IPS-18a (cell line): ENCODE measurements at regions not wholly inside any gene's neighbourhood (a gene's known extent, or its start where the extent isn't known, plus 50 kb on each side); places are given as distances from the start of the nearest gene placed in this dataset.

ENCODE experiments used
- H3K27ac ChIP-seq: one replicate; pipeline ENCODE4 v1.5.1; 2013; ENCODE audit warnings: low read length
- H3K27me3 ChIP-seq: one replicate; pipeline ENCODE4 v1.6.1; 2013; ENCODE audit warnings: mild to moderate bottlenecking, low read length; ENCODE audit not compliant: control insufficient read depth, insufficient read depth
- H3K36me3 ChIP-seq: one replicate; pipeline ENCODE4 v1.6.1; 2013; ENCODE audit warnings: low read depth, low read length; ENCODE audit not compliant: control insufficient read depth
- H3K4me1 ChIP-seq: one replicate; pipeline ENCODE4 v1.6.1; 2013; ENCODE audit warnings: low read depth, low read length; ENCODE audit not compliant: control insufficient read depth
- H3K4me3 ChIP-seq: one replicate; pipeline ENCODE4 v1.5.1; 2013; ENCODE audit warnings: low read length
- H3K9ac ChIP-seq: one replicate; pipeline ENCODE4 v1.6.1; 2013; ENCODE audit warnings: mild to moderate bottlenecking, low read length, moderate library complexity
- H3K9me3 ChIP-seq: one replicate; pipeline ENCODE4 v1.6.1; 2013; ENCODE audit warnings: low read depth, low read length; ENCODE audit not compliant: control insufficient read depth

- Histone ChIP-seq H3K27me3 (no peaks in the 10 kb centered on the region), H3K36me3 (no peaks in the 10 kb centered on the region), H3K9me3 (no peaks in the 10 kb centered on the region), H3K4me3 (no peak overlapping the region), H3K4me1 (no peaks in the 10 kb centered on the region), H3K27ac (no peak overlapping the region), H3K9ac (no peak overlapping the region)
Measured at GRCh38 chr14:101373690-101374295, 187.5 kb upstream of the DIO3 start.

GRCh38 chr14:101374373-101375338 is 186.6 kb upstream of the DIO3 start:
- H3K9me3 ChIP-seq = no peaks in the 10 kb centered on the region
- no peak overlapping the region for H3K4me3 ChIP-seq
- H3K27me3 ChIP-seq = no peaks in the 10 kb centered on the region
- H3K27ac ChIP-seq = no peak overlapping the region
- no peaks in the 10 kb centered on the region for H3K36me3 ChIP-seq
- H3K4me1 ChIP-seq = no peaks in the 10 kb centered on the region
- no peak overlapping the region for H3K9ac ChIP-seq

GRCh38 chr14:101377069-101377468 is 184.2 kb upstream of the DIO3 start:
- H3K9ac ChIP-seq = no peak overlapping the region
- no peaks in the 10 kb centered on the region for H3K9me3 ChIP-seq
- H3K36me3 ChIP-seq = no peaks in the 10 kb centered on the region
- H3K27me3 ChIP-seq = no peaks in the 10 kb centered on the region
- H3K4me1 ChIP-seq = no peaks in the 10 kb centered on the region
- H3K27ac ChIP-seq = no peak overlapping the region
- H3K4me3 ChIP-seq = no peak overlapping the region

- Histone ChIP-seq H3K27ac (no peak overlapping the region), H3K4me3 (no peak overlapping the region), H3K9me3 (peaks cover 7% of the 10 kb centered on the region)
Measured at GRCh38 chr14:101379842-101380241, 181.5 kb upstream of the DIO3 start.

GRCh38 chr14:101380512-101380911 is 180.8 kb upstream of the DIO3 start:
- no peak overlapping the region for H3K27ac ChIP-seq
- H3K9ac ChIP-seq = no peak overlapping the region
- no peaks in the 10 kb centered on the region for H3K4me1 ChIP-seq
- no peaks in the 10 kb centered on the region for H3K27me3 ChIP-seq
- H3K36me3 ChIP-seq = no peaks in the 10 kb centered on the region
- peaks cover 9% of the 10 kb centered on the region for H3K9me3 ChIP-seq
- no peak overlapping the region for H3K4me3 ChIP-seq

More at GRCh38 chr14:101379842-101380241, 181.5 kb upstream of the DIO3 start:
- H3K4me1 ChIP-seq = no peaks in the 10 kb centered on the region
- no peak overlapping the region for H3K9ac ChIP-seq
- no peaks in the 10 kb centered on the region for H3K27me3 ChIP-seq
- no peaks in the 10 kb centered on the region for H3K36me3 ChIP-seq

- Histone ChIP-seq H3K27ac (no peak overlapping the region), H3K36me3 (no peaks in the 10 kb centered on the region), H3K9ac (no peak overlapping the region), H3K9me3 (peaks cover 9% of the 10 kb centered on the region), H3K4me1 (no peaks in the 10 kb centered on the region), H3K4me3 (no peak overlapping the region), H3K27me3 (no peaks in the 10 kb centered on the region)
Measured at GRCh38 chr14:101380940-101381339, 180.4 kb upstream of the DIO3 start.

- Histone ChIP-seq H3K9ac (no peak overlapping the region), H3K9me3 (peaks cover 9% of the 10 kb centered on the region), H3K4me1 (no peaks in the 10 kb centered on the region), H3K36me3 (no peaks in the 10 kb centered on the region), H3K27ac (no peak overlapping the region), H3K4me3 (no peak overlapping the region), H3K27me3 (no peaks in the 10 kb centered on the region)
Measured at GRCh38 chr14:101383737-101384338, 177.5 kb upstream of the DIO3 start.

- Histone ChIP-seq H3K4me1 (no peaks in the 10 kb centered on the region), H3K9ac (no peak overlapping the region), H3K27ac (no peak overlapping the region), H3K9me3 (no peaks in the 10 kb centered on the region), H3K36me3 (no peaks in the 10 kb centered on the region), H3K4me3 (no peak overlapping the region), H3K27me3 (no peaks in the 10 kb centered on the region)
Measured at GRCh38 chr14:101394374-101394773, 166.9 kb upstream of the DIO3 start.

GRCh38 chr14:101395779-101396178 is 165.5 kb upstream of the DIO3 start:
- Histone ChIP-seq H3K36me3 (no peaks in the 10 kb centered on the region), H3K4me1 (no peaks in the 10 kb centered on the region), H3K27me3 (no peaks in the 10 kb centered on the region), H3K9ac (no peak overlapping the region), H3K27ac (no peak overlapping the region), H3K9me3 (no peaks in the 10 kb centered on the region), H3K4me3 (no peak overlapping the region)

GRCh38 chr14:101397206-101397605 is 164.1 kb upstream of the DIO3 start:
- Histone ChIP-seq H3K9ac (no peak overlapping the region), H3K4me1 (no peaks in the 10 kb centered on the region), H3K27me3 (no peaks in the 10 kb centered on the region), H3K4me3 (no peak overlapping the region), H3K36me3 (no peaks in the 10 kb centered on the region), H3K9me3 (no peaks in the 10 kb centered on the region), H3K27ac (no peak overlapping the region)

GRCh38 chr14:101398011-101398410 is 163.3 kb upstream of the DIO3 start:
- no peaks in the 10 kb centered on the region for H3K4me1 ChIP-seq
- H3K27ac ChIP-seq = no peak overlapping the region
- H3K9me3 ChIP-seq = no peaks in the 10 kb centered on the region
- H3K27me3 ChIP-seq = no peaks in the 10 kb centered on the region
- H3K36me3 ChIP-seq = no peaks in the 10 kb centered on the region
- no peak overlapping the region for H3K9ac ChIP-seq
- H3K4me3 ChIP-seq = no peak overlapping the region
